Endothelial cell (in vitro differentiated cells): ENCODE measurements at regions not wholly inside any gene's neighbourhood (a gene's known extent, or its start where the extent isn't known, plus 50 kb on each side); places are given as distances from the start of the nearest gene placed in this dataset.

Experiments
- DNase-seq: peaks from one replicate; pipeline ENCODE4 v3.0.0; 2021; ENCODE audit warnings: low spot score
- H3K27ac Mint-ChIP-seq: one replicate; pipeline ENCODE4 v1.8.0; 2021; ENCODE audit warnings: mixed read lengths, inconsistent platforms; ENCODE audit not compliant: unreplicated experiment
- H3K27me3 Mint-ChIP-seq: one replicate; pipeline ENCODE4 v1.8.0; 2021; ENCODE audit warnings: mild to moderate bottlenecking, moderate library complexity, mixed read lengths, inconsistent platforms; ENCODE audit not compliant: unreplicated experiment
- H3K36me3 Mint-ChIP-seq: one replicate; pipeline ENCODE4 v1.8.0; 2021; ENCODE audit warnings: mild to moderate bottlenecking, low read depth, mixed read lengths, inconsistent platforms; ENCODE audit not compliant: unreplicated experiment
- H3K4me1 Mint-ChIP-seq: one replicate; pipeline ENCODE4 v1.8.0; 2021; ENCODE audit warnings: mild to moderate bottlenecking, mixed read lengths, inconsistent platforms; ENCODE audit not compliant: unreplicated experiment
- H3K4me3 Mint-ChIP-seq: one replicate; pipeline ENCODE4 v1.8.0; 2021; ENCODE audit warnings: mild to moderate bottlenecking, mixed read lengths, inconsistent platforms; ENCODE audit not compliant: unreplicated experiment
- H3K9me3 Mint-ChIP-seq: one replicate; pipeline ENCODE4 v1.8.0; 2021; ENCODE audit warnings: mixed read lengths, inconsistent platforms; ENCODE audit not compliant: unreplicated experiment
- CTCF ChIP-seq: fragments of 200-600 bp; sonication (generic); IDR thresholded peaks from one replicate; pipeline ENCODE4 v1.5.0; 2021; ENCODE audit warnings: antibody characterized with exemption; ENCODE audit not compliant: unreplicated experiment

- H3K27ac Mint-ChIP-seq = no peak overlapping the region
- DNase-seq = no peak
- no peaks in the 10 kb centered on the region for H3K4me1 Mint-ChIP-seq
- no peak overlapping the region for H3K4me3 Mint-ChIP-seq
- no peak for TF ChIP-seq CTCF
- H3K36me3 Mint-ChIP-seq = no peaks in the 10 kb centered on the region
- no peaks in the 10 kb centered on the region for H3K9me3 Mint-ChIP-seq
- H3K27me3 Mint-ChIP-seq = no peaks in the 10 kb centered on the region
Observed at GRCh38 chr2:22855081-22855480, 529.9 kb upstream of the KLHL29 start.

GRCh38 chr2:22855761-22856184, 529.2 kb upstream of the KLHL29 start:
- Mint-ChIP-seq H3K27ac (no peak overlapping the region), H3K27me3 (no peaks in the 10 kb centered on the region), H3K4me3 (no peak overlapping the region), H3K9me3 (no peaks in the 10 kb centered on the region), H3K36me3 (no peaks in the 10 kb centered on the region), H3K4me1 (no peaks in the 10 kb centered on the region)
- no peak for TF ChIP-seq CTCF
- DNase-seq = no peak

- peaks cover 8% of the 10 kb centered on the region for H3K4me1 Mint-ChIP-seq
- H3K9me3 Mint-ChIP-seq = no peaks in the 10 kb centered on the region
- H3K4me3 Mint-ChIP-seq = no peak overlapping the region
- no peak for TF ChIP-seq CTCF
- H3K36me3 Mint-ChIP-seq = no peaks in the 10 kb centered on the region
- no peaks in the 10 kb centered on the region for H3K27me3 Mint-ChIP-seq
- no peak overlapping the region for H3K27ac Mint-ChIP-seq
- no peak for DNase-seq
Observed at GRCh38 chr2:22867973-22868372, 517.0 kb upstream of the KLHL29 start.

GRCh38 chr2:22878121-22878520, 506.9 kb upstream of the KLHL29 start:
- peaks cover 3% of the 10 kb centered on the region for H3K27me3 Mint-ChIP-seq
- H3K4me3 Mint-ChIP-seq = no peak overlapping the region
- no peaks in the 10 kb centered on the region for H3K9me3 Mint-ChIP-seq
- no peak for DNase-seq
- no peak overlapping the region for H3K27ac Mint-ChIP-seq
- H3K4me1 Mint-ChIP-seq = no peaks in the 10 kb centered on the region
- TF ChIP-seq CTCF = no peak
- no peaks in the 10 kb centered on the region for H3K36me3 Mint-ChIP-seq

- Mint-ChIP-seq H3K4me3 (no peak overlapping the region), H3K4me1 (no peaks in the 10 kb centered on the region), H3K36me3 (no peaks in the 10 kb centered on the region), H3K9me3 (no peaks in the 10 kb centered on the region), H3K27ac (no peak overlapping the region), H3K27me3 (peaks cover 3% of the 10 kb centered on the region)
- no peak for TF ChIP-seq CTCF
- no peak for DNase-seq
Observed at GRCh38 chr2:22879009-22879863, 505.7 kb upstream of the KLHL29 start.
